ENCODE measurements at regions not wholly inside any gene's neighbourhood (a gene's known extent, or its start where the extent isn't known, plus 50 kb on each side); places are given as distances from the start of the nearest gene placed in this dataset.

DNA sequence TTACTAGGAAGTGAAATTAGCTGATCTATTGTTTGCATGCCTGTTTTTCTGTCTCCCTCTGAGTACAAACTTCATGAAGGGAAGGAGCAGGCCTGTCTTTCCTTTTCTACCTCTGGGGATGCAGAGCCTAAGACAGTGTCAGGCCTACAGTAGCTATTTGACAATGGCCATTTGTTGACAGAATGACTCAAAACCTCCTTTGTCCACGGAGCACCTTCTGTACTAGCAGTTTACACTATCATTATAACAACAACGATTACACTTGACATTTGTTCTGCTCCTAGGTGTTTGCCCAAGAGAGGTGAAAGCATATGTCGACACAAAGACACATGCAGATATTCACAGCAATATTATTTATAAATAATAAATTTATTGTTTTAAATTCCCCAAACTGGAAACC lies 132.3 kb upstream of the IRX3 start:
- no peak overlapping the region for H3K4me3 ChIP-seq (replicated peaks; ENCODE audit: low read depth, low read length)
- DNase-seq (ENCODE audit: extremely low read depth, low read depth) = no peak
- TF ChIP-seq, protein P1, sequence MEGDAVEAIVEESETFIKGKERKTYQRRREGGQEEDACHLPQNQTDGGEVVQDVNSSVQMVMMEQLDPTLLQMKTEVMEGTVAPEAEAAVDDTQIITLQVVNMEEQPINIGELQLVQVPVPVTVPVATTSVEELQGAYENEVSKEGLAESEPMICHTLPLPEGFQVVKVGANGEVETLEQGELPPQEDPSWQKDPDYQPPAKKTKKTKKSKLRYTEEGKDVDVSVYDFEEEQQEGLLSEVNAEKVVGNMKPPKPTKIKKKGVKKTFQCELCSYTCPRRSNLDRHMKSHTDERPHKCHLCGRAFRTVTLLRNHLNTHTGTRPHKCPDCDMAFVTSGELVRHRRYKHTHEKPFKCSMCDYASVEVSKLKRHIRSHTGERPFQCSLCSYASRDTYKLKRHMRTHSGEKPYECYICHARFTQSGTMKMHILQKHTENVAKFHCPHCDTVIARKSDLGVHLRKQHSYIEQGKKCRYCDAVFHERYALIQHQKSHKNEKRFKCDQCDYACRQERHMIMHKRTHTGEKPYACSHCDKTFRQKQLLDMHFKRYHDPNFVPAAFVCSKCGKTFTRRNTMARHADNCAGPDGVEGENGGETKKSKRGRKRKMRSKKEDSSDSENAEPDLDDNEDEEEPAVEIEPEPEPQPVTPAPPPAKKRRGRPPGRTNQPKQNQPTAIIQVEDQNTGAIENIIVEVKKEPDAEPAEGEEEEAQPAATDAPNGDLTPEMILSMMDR (IDR thresholded peaks at IDR 0.05; ENCODE audit: low read depth, low read length, missing control alignments) = no peak

DNA sequence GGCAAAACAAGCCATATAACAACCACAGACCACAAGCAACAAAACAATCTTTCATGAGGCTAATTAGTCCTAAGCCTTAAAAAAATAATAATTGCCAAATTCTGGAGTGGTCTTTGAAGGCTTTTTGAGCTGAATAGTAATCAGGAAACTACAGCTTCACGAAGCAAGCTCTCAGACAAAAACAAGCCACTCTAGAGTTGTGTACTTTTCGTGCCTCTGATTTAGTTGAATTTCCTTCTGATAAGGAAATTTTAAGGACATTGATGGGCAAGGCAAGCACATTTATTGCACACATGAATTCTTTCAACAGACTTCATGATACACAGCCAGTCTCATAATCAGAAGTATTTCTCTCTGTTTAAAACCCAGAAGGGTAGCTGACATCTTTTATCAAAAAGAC lies 130.8 kb upstream of the IRX3 start:
- no peak for DNase-seq (ENCODE audit: extremely low read depth, low read depth)
- TF ChIP-seq, protein P1 (IDR thresholded peaks at IDR 0.05; ENCODE audit: low read depth, low read length, missing control alignments) = no peak
- no peak overlapping the region for H3K4me3 ChIP-seq (replicated peaks; ENCODE audit: low read depth, low read length)

DNA sequence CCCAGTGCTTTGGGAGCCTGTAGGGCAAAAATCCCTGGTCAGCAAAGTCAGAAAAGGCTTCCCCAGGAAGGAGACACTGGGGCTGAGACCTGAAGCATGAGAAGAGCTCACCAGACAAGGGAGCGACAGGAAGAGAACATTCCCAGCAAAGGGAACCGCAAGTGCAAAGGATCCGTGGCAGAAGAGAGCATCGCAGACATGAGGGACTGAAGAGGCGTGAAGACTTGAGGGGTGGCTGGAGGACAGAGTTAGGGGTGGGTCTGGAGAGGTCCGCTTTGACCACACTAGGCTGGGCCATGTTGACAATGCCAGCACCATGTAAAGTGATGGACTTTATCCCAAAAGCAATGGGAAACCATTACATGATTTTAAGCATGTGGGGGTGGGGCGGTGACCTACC lies 128.1 kb upstream of the IRX3 start:
- H3K4me3 ChIP-seq (replicated peaks; ENCODE audit: low read depth, low read length) = no peak overlapping the region
- TF ChIP-seq, protein P1 (IDR thresholded peaks at IDR 0.05; ENCODE audit: low read depth, low read length, missing control alignments) = no peak
- no peak for DNase-seq (ENCODE audit: extremely low read depth, low read depth)

DNA sequence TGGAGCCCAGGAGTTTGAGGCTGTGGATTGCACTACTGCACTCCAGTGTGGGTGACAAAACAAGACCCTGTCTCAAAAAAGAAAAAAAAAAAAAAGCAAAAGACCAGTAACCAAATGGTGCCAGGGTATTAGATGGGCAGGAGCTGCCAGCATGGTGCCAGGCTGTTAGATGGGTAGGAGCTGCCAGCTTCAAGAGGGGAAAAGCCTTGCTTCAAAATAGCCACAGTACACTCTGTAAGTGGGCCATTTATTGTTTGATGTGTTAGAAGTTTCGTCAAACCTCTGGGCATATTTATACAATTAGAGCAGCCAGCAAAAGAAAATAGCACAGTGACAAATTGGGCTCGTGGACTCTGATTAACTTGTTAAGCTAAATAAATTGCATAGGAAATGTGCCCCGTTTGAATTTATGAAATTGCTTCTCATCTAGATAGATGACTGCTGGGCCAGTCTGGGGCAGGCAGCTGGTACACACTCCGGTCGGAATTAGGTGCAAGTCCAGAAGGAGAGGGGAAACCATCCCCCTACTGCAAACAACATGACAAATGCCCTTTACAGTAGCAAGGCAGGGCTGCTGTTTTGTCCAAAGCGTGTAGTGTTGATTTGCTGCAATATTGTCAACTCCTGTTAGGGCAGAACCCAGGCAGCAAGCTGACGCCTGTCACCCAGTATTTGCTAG lies 126.3 kb upstream of the IRX3 start:
- H3K4me3 ChIP-seq (replicated peaks; ENCODE audit: low read depth, low read length) = no peak overlapping the region
- TF ChIP-seq, protein P1 (IDR thresholded peaks at IDR 0.05; ENCODE audit: low read depth, low read length, missing control alignments) = no peak
- no peak for DNase-seq (ENCODE audit: extremely low read depth, low read depth)

DNA sequence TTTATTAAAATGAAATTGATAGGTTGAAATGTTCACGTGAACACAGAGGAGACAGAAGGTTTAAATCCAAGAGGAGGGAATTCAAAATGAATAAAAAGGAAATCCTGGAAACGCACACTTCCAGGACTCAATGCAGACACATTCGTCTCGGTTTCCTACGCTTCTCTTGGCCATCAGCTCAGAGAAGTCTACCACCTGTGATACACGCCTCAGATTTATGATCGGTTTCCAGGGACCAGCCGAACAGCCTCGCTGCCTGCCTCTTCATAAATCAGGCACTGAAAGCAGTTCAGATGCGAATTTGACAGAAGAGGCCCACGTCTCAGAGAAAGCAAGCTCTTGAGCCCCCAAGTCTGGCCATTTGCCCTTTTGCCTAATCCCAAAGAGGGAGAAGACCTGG lies 125.5 kb upstream of the IRX3 start:
- TF ChIP-seq, protein P1 (IDR thresholded peaks at IDR 0.05; ENCODE audit: low read depth, low read length, missing control alignments) = no peak
- no peak for DNase-seq (ENCODE audit: extremely low read depth, low read depth)
- H3K4me3 ChIP-seq (replicated peaks; ENCODE audit: low read depth, low read length) = no peak overlapping the region

DNA sequence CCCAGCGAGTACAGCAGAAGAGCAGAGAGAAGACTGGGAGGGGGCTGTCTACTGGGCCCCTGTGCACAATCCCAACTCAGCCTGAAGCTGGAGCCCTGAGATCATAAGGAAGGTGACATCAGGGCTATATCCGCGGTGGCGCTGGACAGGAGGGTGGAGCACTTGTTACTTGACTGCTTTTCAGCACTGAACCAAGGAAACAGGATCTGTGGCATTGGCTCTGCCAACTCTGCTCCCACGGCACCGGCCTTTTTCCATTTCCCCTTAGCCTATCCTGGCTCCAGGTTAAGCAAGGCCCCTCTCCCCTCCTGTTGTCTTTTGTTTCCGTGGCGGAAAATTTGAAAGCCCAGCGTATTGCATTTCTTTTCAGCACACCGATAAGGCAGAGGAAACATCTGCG lies 125.0 kb upstream of the IRX3 start:
- TF ChIP-seq, protein P1 (IDR thresholded peaks at IDR 0.05; ENCODE audit: low read depth, low read length, missing control alignments) = no peak
- DNase-seq (ENCODE audit: extremely low read depth, low read depth) = no peak
- no peak overlapping the region for H3K4me3 ChIP-seq (replicated peaks; ENCODE audit: low read depth, low read length)

DNA sequence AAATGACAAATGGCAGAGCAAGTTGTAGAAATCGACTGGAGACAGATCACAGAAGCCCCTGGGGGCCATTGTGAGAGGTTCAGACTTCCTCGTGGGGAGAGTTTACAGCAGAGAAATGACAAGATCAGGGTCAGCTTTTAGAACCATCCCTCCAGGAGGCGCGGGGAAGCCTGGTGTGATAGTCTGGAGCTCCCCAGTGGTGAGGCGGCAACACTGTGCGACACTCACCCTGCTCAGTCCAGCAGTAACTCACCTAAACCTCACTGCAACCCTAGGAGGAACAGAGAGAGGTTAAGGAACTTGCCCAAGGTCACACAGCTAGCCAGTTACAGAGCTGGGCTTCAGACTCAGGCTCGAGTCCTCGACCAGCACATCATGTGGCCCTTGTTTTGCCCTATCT lies 123.4 kb upstream of the IRX3 start:
- no peak overlapping the region for H3K4me3 ChIP-seq (replicated peaks; ENCODE audit: low read depth, low read length)
- DNase-seq (ENCODE audit: extremely low read depth, low read depth) = no peak
- TF ChIP-seq, protein P1 (IDR thresholded peaks at IDR 0.05; ENCODE audit: low read depth, low read length, missing control alignments) = no peak

All from HFF-Myc (cell line).